HCT116 (cell line): ENCODE measurements at regions not wholly inside any gene's neighbourhood (a gene's known extent, or its start where the extent isn't known, plus 50 kb on each side); places are given as distances from the start of the nearest gene placed in this dataset.

Experiments used
- ATAC-seq: fragments of 200-7000 bp; cut with Tn5 transposase; 2 replicates; pipeline ENCODE4 v1.9.1; 2020; ENCODE audit warnings: mild to moderate bottlenecking, moderate library complexity
- BruUV-seq: library from RNA; stranded (reverse); fragments of 400-500 nt; replicated peaks from 2 replicates; lab custom pipeline; 2021; lab: Mats Ljungman, UMichigan
- CTCF ChIA-PET: fragments of 300-600 bp; sonication (Branson Sonifier 250); formaldehyde crosslinking; loops from one replicate; lab custom pipeline; 2021; ENCODE audit warnings: antibody characterized with exemption; lab: Charles Lee
- POLR2A ChIA-PET: fragments of 300-600, 350-600 bp; sonication (Branson Sonifier 250); formaldehyde crosslinking; loops from one replicate; lab custom pipeline; 2021; ENCODE audit warnings: antibody characterized with exemption; lab: Charles Lee
- RAD21 ChIA-PET, 2 experiments: fragments of 300-600 bp; sonication (Branson Sonifier 250); formaldehyde crosslinking; loops; one replicate each; lab custom pipeline; 2023; ENCODE audit warnings: low total read pairs in 2 of 2; ENCODE audit not compliant: uncharacterized antibody in 2 of 2, unreplicated experiment in 2 of 2, low non-redundant PET in 1 of 2; lab: Charles Lee
- DNase-seq: peaks from one replicate; pipeline ENCODE4 v3.0.0-alpha.2; 2010; ENCODE audit warnings: low read depth, low spot score
- H2AFZ ChIP-seq: fragments of 200-600 bp; shearing (Covaris generic), sonication (generic); 2 replicates; pipeline ENCODE4 v1.6.1; 2017; ENCODE audit warnings: low read depth, mixed run types, mixed read lengths, antibody characterized with exemption, low read length; ENCODE audit not compliant: poor library complexity, severe bottlenecking
- H3K27ac ChIP-seq: 2 replicates; pipeline ENCODE4 v1.5.1; 2012; ENCODE audit warnings: low read depth, low read length
- H3K27me3 ChIP-seq: fragments of 200-600 bp; sonication (generic); 2 replicates; pipeline ENCODE4 v1.6.1; 2016; ENCODE audit warnings: mixed run types, low read length, mixed read lengths; ENCODE audit not compliant: insufficient read depth
- H3K36me3 ChIP-seq, 2 experiments: fragments of 200-500 bp in 1 of 2; fragments of 200-600 bp in 1 of 2; sonication (Bioruptor generic) in 1 of 2; sonication (generic) in 1 of 2; 2 replicates each; pipeline versions ENCODE4 v1.5.1 to v1.6.1; 2014 to 2016; ENCODE audit warnings: low read length in 2 of 2, inconsistent platforms in 1 of 2, mixed read lengths in 1 of 2, mixed run types in 1 of 2; ENCODE audit not compliant: insufficient read depth in 2 of 2, control insufficient read depth in 1 of 2
- H3K4me1 ChIP-seq, 2 experiments: fragments of 200-600 bp in 1 of 2; sonication (generic) in 1 of 2; 2 replicates each; pipeline versions ENCODE4 v1.5.1 to v1.6.1; 2012 to 2017; ENCODE audit warnings: low read length in 2 of 2, inconsistent platforms in 1 of 2, mild to moderate bottlenecking in 1 of 2, mixed read lengths in 1 of 2, mixed run types in 1 of 2, moderate library complexity in 1 of 2; ENCODE audit not compliant: insufficient read depth in 2 of 2, control insufficient read depth in 1 of 2
- H3K4me2 ChIP-seq: fragments of 200-600 bp; sonication (generic); 2 replicates; pipeline ENCODE4 v1.6.1; 2017; ENCODE audit warnings: mixed run types, low read length, mixed read lengths
- H3K4me3 ChIP-seq, 2 experiments: fragments of 200-600 bp in 1 of 2; sonication (generic) in 1 of 2; replicated peaks in 1 of 2; 2 replicates each; pipeline ENCODE4 v1.5.1; 2011 to 2016; ENCODE audit warnings: low read length in 2 of 2, control low read depth in 1 of 2, low read depth in 1 of 2, mild to moderate bottlenecking in 1 of 2, mixed read lengths in 1 of 2, mixed run types in 1 of 2
- H3K79me2 ChIP-seq: fragments of 200-600 bp; sonication (generic); 2 replicates; pipeline ENCODE4 v1.6.1; 2017; ENCODE audit warnings: mild to moderate bottlenecking, mixed run types, low read length, moderate library complexity, mixed read lengths; ENCODE audit not compliant: insufficient read depth
- H3K9ac ChIP-seq: fragments of 200-600 bp; sonication (generic); 2 replicates; pipeline ENCODE4 v1.6.1; 2016; ENCODE audit warnings: low read length, mixed read lengths
- H3K9me2 ChIP-seq: fragments of 200-600 bp; sonication (generic), shearing (Covaris generic); 2 replicates; pipeline ENCODE4 v1.6.1; 2017; ENCODE audit warnings: mixed run types, mild to moderate bottlenecking, moderate library complexity; ENCODE audit not compliant: insufficient read depth
- H3K9me3 ChIP-seq, 2 experiments: fragments of 200-500 bp in 1 of 2; fragments of 200-600 bp in 1 of 2; sonication (Bioruptor generic) in 1 of 2; sonication (generic) in 1 of 2; 2 replicates each; pipeline ENCODE4 v1.6.1; 2014 to 2017; ENCODE audit warnings: low read length in 2 of 2, mixed read lengths in 2 of 2, inconsistent platforms in 1 of 2, low read depth in 1 of 2, mild to moderate bottlenecking in 1 of 2, mixed run types in 1 of 2, moderate library complexity in 1 of 2; ENCODE audit not compliant: control insufficient read depth in 1 of 2, insufficient read depth in 1 of 2
- H4K20me1 ChIP-seq: fragments of 200-600 bp; sonication (generic), shearing (Covaris generic); 2 replicates; pipeline ENCODE4 v1.6.1; 2017; ENCODE audit warnings: mixed run types, mild to moderate bottlenecking, moderate library complexity; ENCODE audit not compliant: insufficient read depth
- ATF3 ChIP-seq: IDR thresholded peaks from 2 replicates; pipeline ENCODE4 v1.6.1; 2012
- EZH2 ChIP-seq: fragments of 200-600 bp; sonication (generic); IDR thresholded peaks from 2 replicates; pipeline ENCODE4 v1.6.1; 2017; ENCODE audit warnings: antibody characterized with exemption, mixed run types
- REST ChIP-seq: IDR thresholded peaks from 2 replicates; pipeline ENCODE4 v1.6.1; 2012; ENCODE audit warnings: low read depth
- TCF7L2 ChIP-seq: IDR thresholded peaks from 2 replicates; pipeline ENCODE4 v1.7.0; 2011; ENCODE audit warnings: borderline replicate concordance, inconsistent platforms; ENCODE audit not compliant: insufficient read depth, insufficient read length; ENCODE audit errors: extremely low read depth
- intact Hi-C: fragments of 100-400 bp; cut with micrococcal nuclease; formaldehyde crosslinking; loops from 2 replicates; pipeline ENCODE4 v1.10.0; 2022

GRCh38 chr5:125470280-125470902 lies 724.0 kb upstream of the ZNF608 start:
- CTCF ChIA-PET: no interaction called here
- DNase-seq: no peak

More at GRCh38 chr5:125470280-125470902, 724.0 kb upstream of the ZNF608 start:
- Histone ChIP-seq H3K79me2 (no peaks in the 10 kb centered on the region), H4K20me1 (no peaks in the 10 kb centered on the region), H3K4me2 (no peak overlapping the region), H3K27me3 (no peaks in the 10 kb centered on the region), H3K9me2 (no peaks in the 10 kb centered on the region), H3K4me3 (no peak overlapping the region), H2AFZ (no peak overlapping the region), H3K4me1 (no peaks in the 10 kb centered on the region), H3K9ac (no peak overlapping the region), H3K9me3 (no peaks in the 10 kb centered on the region), H3K27ac (no peak overlapping the region), H3K36me3 (no peaks in the 10 kb centered on the region)
- no peak for ATAC-seq
- ChIA-PET RAD21 (no interaction called here), POLR2A (no interaction called here)
- TF ChIP-seq EZH2 (no peak), REST (no peak), TCF7L2 (no peak), ATF3 (no peak)
- BruUV-seq: no TSS peak
- intact Hi-C loops: no loop called here
